ENCODE measurements at regions not wholly inside any gene's neighbourhood (a gene's known extent, or its start where the extent isn't known, plus 50 kb on each side); places are given as distances from the start of the nearest gene placed in this dataset.
"Not testable (repeated sequence)": the region's sequence is repeated elsewhere in the genome, so short reads cannot be mapped to it uniquely, and the experiment has no call there.

- no peak for DNase-seq (ENCODE audit: low read depth in 1 of 2, low spot score in 1 of 2)
Measured at GRCh38 chr1:55893155-55893554, 678.0 kb upstream of the USP24 start.

DNA sequence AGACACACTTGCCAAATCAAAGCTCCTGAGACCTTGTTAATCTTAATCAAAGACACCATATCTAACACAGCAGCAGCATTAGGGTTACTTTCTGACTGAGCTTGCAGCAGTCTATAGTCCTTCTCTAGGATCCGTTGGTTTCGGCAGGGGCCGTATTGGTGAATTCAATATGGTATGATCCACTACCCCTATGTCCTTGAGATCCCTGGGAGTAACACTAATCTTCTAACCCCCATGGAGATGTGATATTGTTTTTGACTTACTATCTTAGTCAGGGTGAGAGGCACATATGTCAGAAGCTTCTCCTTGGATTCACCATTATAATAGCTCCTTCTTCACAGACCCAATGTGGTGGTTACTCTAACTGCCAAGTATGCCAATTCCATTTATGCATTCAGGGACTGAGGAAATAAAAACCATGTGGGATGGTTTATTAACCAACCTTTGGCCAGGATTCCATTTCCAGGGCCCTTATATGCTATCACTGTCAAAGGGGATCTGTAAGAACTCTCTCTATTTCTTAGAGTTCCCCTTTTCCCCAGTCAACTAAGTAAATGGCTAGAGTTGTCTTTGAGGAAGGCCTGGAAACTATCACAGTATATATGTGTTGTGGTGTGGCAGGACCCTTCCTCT is 673.6 kb upstream of the USP24 start:
- DNase-seq (ENCODE audit: low read depth in 1 of 2, low spot score in 1 of 2): no peak

GRCh38 chr1:55886856-55887712 is 671.9 kb upstream of the USP24 start:
- DNase-seq (ENCODE audit: low read depth in 1 of 2, low spot score in 1 of 2): no peak

- DNase-seq (ENCODE audit: low read depth in 1 of 2, low spot score in 1 of 2): no peak
Measured at GRCh38 chr1:55885619-55886018, 670.5 kb upstream of the USP24 start.

DNA sequence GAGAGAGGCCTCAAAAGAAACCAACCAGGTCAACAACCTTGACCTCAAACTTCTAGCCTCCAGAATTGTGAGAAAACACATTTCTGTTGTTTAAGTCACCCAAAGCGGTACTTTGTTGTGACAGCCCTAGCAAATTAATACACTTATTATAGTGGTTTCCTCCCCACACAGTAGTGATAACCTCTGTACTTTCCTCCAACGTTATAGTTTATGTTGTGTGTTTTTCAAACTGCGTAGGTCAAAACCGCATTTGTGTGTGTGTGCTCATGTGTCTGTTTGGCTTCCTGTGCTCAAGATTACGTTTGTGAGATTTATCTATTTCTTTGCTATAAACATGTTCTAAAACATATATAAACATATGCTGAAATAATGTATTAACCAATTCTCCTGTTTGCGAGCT is 667.8 kb upstream of the USP24 start:
- DNase-seq (ENCODE audit: low read depth in 1 of 2, low spot score in 1 of 2): no peak

DNA sequence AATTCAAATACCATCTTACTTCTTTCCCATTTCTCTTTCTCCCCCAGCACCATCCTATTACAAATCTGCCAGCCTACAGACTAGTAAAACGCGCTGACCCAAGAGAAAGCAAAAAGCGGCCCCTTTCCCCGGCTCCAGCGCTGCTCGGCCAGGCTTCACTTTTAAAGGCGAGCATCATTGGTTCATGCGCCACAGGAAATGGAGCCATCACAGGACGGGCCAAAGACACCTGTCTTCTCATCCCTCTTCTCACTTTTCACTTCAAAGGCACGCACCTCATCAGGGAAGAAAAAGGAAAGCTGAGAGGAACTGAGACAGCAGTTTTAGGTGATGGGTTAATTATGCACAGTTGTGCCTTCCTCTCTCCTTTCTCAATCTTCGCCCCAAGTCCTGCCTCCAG is 664.2 kb upstream of the USP24 start:
- DNase-seq (ENCODE audit: low read depth in 1 of 2, low spot score in 1 of 2): no peak

DNA sequence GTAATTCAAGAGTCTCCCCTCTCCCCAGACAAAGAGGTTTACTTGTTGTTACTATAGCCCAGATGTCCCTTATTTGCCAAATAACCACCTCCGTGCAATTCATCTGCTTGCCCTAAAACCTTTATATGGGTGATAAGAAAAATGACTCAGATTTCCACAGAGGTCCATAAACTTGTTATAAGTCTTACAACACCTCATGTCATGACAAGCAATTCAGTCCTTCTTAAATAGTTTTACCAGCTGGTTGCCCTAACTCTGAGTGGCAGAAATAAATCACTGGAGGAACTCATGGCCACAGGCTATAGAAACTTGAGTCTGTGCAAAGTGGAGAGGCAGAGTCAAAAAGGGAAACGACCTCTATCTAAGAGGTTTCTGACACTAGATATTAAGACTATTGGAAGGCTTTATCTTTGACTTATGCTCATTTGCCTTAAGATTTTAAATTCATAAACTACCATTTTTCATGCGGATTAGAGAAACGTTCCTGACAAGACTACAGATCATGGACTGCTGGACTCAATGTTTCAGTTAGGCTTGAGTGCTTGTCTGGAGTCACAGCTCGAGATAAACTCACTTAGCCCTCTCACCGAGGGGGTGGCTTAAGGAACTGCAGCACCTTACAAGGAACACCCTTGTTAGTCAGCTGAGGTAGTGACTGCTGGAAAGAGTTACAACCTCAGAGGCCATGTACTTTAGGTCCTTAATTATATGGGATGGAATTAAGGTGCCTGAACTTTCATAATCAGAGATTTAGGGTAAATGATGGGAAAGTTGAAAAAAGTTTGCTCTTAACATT is 662.5 kb upstream of the USP24 start:
- no peak for DNase-seq (ENCODE audit: low read depth in 1 of 2, low spot score in 1 of 2)

DNA sequence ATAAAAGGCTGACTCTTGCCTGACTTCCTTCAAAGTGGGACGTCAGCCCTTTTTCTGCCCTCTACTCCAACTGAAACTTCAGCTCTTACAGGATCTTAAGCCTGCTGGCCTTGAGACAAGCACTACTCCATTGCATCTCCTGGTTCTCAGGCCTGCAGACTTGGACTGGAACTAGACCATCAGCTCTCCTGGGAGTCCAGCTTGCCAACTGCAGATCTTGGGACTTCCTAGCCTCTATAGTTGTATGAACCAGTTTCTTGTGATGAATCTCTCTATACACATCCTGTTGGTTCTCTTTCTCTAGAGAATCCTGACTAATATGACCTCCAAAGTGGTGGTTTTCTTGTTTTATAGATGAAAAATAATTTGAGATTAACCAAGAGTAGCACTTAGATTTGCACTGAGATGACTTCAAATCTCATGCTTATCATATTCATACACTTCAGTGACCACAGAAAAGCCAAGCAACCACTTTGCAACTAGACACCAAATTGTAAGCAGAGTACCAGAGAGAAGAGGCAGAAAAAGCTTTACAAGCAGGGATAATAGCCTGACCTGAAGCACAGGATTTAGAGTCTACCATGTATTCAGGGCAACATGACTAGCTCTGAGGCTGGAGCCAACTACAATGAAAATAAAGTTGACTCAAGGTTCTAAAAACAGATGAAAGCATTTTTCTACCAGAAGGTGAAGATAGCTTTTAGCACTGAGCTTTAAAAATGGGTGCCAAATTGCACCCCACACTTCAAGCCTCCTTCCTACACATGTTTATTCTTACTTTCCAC is 661.3 kb upstream of the USP24 start:
- DNase-seq (ENCODE audit: low read depth in 1 of 2, low spot score in 1 of 2): no peak

GRCh38 chr1:55870106-55870505 is 654.9 kb upstream of the USP24 start:
- DNase-seq (ENCODE audit: low read depth in 1 of 2, low spot score in 1 of 2): no peak

DNA sequence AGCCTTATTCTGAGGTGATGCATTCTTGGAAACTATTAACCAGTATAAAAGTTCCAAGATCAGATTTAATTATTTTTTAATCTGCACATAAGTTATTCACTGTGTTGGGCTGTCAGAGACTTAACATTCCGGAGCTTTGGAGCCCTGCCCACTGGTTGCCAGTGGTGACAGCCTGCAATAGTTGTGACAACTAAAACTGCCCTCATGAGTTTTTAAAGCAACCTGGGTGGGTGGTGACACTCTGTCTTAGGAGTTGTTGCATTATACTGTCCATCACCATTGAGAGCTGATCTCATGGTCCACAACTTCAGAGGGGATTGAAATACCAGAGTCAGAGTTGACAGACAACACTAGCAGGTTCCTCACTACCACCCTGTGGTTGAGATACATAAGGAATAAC is 653.9 kb upstream of the USP24 start:
- no peak for DNase-seq (ENCODE audit: low read depth in 1 of 2, low spot score in 1 of 2)

- no peak for DNase-seq (ENCODE audit: low read depth in 1 of 2, low spot score in 1 of 2)
Measured at GRCh38 chr1:55868026-55868425, 652.9 kb upstream of the USP24 start.

GRCh38 chr1:55867304-55867843 is 652.2 kb upstream of the USP24 start:
- no peak for DNase-seq (ENCODE audit: low read depth in 1 of 2, low spot score in 1 of 2)

DNA sequence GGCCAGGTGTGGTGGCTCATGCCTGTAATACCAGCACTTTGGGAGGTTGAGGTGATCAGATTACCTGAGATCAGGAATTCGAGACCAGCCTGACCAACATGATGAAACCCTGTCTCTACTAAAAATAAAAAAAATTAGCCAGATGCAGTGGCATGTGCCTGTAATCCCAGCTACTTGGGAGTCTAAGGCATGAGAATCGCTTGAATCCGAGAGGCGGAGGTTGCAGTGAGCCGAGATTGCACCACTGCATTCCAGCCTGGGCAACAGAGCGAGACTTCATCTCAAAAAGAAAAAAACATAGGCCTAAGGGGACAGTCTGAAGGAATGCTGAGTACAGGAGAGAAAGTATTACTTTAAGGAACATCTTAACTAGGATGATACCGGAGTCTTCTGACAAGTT is 650.6 kb upstream of the USP24 start:
- DNase-seq (ENCODE audit: low read depth in 1 of 2, low spot score in 1 of 2): not testable (repeated sequence)

DNA sequence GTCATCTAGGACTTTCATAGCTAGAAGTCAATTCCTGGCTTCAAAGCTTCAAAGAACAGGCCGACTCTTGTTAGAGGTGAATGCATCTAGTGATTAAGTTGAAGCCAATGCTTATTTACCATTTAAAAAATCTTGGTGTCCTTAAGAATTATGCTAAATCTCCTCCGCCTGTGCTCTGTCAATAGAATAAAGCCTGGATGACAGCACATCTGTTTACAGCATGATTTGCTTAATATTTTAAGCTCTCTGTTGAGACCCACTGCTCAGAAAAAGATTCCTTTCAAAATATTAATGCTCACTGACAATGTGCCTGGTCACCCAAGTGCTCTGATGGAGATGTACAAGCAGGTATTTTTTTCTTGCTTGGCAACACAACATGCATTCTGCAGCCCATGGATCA is 649.1 kb upstream of the USP24 start:
- DNase-seq (ENCODE audit: low read depth in 1 of 2, low spot score in 1 of 2): no peak

- no peak for DNase-seq (ENCODE audit: low read depth in 1 of 2, low spot score in 1 of 2)
Measured at GRCh38 chr1:55861676-55862340, 646.6 kb upstream of the USP24 start.

GRCh38 chr1:55860798-55861519 is 645.8 kb upstream of the USP24 start:
- no peak for DNase-seq (ENCODE audit: low read depth in 1 of 2, low spot score in 1 of 2)

- DNase-seq (ENCODE audit: low read depth in 1 of 2, low spot score in 1 of 2): no peak
Measured at GRCh38 chr1:55860326-55860725, 645.2 kb upstream of the USP24 start.

- no peak for DNase-seq (ENCODE audit: low read depth in 1 of 2, low spot score in 1 of 2)
Measured at GRCh38 chr1:55854911-55855310, 639.7 kb upstream of the USP24 start.

DNA sequence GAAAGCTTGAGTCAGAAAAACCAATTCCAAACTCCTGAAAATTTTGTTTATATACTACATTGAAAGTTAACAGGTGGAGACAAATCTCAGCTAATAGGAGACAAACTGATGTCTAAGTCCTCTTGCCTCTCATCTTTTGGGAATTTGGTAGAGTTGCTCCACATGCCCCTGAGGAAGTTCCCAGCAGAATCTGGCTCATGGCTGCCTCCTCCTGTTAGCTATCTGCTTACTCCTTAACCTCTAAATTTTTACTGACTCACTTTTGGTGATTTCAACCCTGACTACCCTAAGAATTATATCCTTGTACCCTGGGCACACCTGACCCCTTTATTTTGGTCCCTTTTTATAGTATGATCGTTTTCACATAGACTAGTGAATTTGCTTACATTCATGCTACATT is 633.7 kb upstream of the USP24 start:
- DNase-seq (ENCODE audit: low read depth in 1 of 2, low spot score in 1 of 2): no peak

DNA sequence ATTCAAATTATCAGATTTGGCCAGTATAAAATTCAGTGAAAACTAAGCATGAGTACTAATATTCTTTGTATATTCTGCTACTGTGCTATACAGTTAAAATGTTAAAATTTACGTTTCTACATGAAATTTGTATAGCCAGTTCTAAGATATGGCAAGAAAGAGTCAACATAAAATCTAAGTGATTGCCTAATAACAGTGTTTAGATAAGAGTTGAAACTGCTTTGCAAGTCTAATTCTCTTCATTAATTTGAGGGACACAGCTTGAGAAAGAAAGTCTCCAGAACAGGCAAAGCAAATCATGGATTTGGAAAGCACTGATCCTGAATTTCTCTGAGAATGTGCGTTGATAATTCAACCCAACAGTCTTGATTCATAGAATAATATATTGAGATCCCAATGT is 630.9 kb upstream of the USP24 start:
- DNase-seq (ENCODE audit: low read depth in 1 of 2, low spot score in 1 of 2): no peak
